ENCODE measurements at regions not wholly inside any gene's neighbourhood (a gene's known extent, or its start where the extent isn't known, plus 50 kb on each side); places are given as distances from the start of the nearest gene placed in this dataset.

- TF ChIP-seq TAF1 (IDR thresholded peaks at IDR 0.05; ENCODE audit: low read depth) (no peak), POLR2AphosphoS5 (IDR thresholded peaks at IDR 0.05) (no peak), EZH2 (IDR thresholded peaks at IDR 0.05; ENCODE audit: borderline replicate concordance, insufficient read depth, low read length, poor library complexity, severe bottlenecking) (no peak), MXI1 (conservative IDR thresholded peaks at IDR 0.05; ENCODE audit: poor library complexity, severe bottlenecking) (no peak), EP300 (conservative IDR thresholded peaks at IDR 0.05; ENCODE audit: poor library complexity, severe bottlenecking) (no peak), SMC3 (conservative IDR thresholded peaks at IDR 0.05; ENCODE audit: poor library complexity) (no peak)
- TF ChIP-seq, protein P1, sequence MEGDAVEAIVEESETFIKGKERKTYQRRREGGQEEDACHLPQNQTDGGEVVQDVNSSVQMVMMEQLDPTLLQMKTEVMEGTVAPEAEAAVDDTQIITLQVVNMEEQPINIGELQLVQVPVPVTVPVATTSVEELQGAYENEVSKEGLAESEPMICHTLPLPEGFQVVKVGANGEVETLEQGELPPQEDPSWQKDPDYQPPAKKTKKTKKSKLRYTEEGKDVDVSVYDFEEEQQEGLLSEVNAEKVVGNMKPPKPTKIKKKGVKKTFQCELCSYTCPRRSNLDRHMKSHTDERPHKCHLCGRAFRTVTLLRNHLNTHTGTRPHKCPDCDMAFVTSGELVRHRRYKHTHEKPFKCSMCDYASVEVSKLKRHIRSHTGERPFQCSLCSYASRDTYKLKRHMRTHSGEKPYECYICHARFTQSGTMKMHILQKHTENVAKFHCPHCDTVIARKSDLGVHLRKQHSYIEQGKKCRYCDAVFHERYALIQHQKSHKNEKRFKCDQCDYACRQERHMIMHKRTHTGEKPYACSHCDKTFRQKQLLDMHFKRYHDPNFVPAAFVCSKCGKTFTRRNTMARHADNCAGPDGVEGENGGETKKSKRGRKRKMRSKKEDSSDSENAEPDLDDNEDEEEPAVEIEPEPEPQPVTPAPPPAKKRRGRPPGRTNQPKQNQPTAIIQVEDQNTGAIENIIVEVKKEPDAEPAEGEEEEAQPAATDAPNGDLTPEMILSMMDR (IDR thresholded peaks at IDR 0.05; ENCODE audit: poor library complexity, severe bottlenecking), result no peak
Measured at GRCh38 chr5:143946837-143947236, 134.9 kb downstream of the HMHB1 start.

Measured in neural cell (in vitro differentiated cells).